WI38 (cell line): ENCODE measurements at regions not wholly inside any gene's neighbourhood (a gene's known extent, or its start where the extent isn't known, plus 50 kb on each side); places are given as distances from the start of the nearest gene placed in this dataset.

Experiments
- H3K4me3 ChIP-seq: 2 replicates; pipeline ENCODE4 v1.5.1; 2011; ENCODE audit warnings: low read depth, mild to moderate bottlenecking, control low read depth, low read length
- TF ChIP-seq, protein P1 (sequence below): IDR thresholded peaks from 2 replicates; pipeline ENCODE4 v1.5.1; 2012; ENCODE audit warnings: low read depth, mild to moderate bottlenecking, control low read depth, low read length

DNA sequence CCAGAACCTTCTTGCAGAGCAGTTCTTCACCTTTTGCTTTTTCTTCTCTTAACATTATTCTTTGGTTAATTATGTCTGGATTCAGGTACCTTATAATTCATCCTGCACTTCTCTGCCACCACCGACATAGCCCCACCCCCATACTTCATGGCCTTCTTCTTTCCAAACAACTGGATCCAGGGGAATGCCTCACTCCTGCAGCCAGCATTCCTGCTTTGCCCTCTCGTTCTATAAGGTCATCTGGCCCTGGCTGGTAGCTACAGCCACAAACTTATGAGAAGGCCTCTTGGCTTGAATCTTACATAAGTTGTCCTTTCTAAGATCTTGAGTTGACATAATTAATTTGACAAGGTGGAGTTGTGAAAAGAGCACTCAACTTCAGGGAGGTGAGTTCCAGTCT lies 84.1 kb upstream of the FRY start:
- TF ChIP-seq, protein P1, sequence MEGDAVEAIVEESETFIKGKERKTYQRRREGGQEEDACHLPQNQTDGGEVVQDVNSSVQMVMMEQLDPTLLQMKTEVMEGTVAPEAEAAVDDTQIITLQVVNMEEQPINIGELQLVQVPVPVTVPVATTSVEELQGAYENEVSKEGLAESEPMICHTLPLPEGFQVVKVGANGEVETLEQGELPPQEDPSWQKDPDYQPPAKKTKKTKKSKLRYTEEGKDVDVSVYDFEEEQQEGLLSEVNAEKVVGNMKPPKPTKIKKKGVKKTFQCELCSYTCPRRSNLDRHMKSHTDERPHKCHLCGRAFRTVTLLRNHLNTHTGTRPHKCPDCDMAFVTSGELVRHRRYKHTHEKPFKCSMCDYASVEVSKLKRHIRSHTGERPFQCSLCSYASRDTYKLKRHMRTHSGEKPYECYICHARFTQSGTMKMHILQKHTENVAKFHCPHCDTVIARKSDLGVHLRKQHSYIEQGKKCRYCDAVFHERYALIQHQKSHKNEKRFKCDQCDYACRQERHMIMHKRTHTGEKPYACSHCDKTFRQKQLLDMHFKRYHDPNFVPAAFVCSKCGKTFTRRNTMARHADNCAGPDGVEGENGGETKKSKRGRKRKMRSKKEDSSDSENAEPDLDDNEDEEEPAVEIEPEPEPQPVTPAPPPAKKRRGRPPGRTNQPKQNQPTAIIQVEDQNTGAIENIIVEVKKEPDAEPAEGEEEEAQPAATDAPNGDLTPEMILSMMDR: no peak
- H3K4me3 ChIP-seq: no peak overlapping the region

DNA sequence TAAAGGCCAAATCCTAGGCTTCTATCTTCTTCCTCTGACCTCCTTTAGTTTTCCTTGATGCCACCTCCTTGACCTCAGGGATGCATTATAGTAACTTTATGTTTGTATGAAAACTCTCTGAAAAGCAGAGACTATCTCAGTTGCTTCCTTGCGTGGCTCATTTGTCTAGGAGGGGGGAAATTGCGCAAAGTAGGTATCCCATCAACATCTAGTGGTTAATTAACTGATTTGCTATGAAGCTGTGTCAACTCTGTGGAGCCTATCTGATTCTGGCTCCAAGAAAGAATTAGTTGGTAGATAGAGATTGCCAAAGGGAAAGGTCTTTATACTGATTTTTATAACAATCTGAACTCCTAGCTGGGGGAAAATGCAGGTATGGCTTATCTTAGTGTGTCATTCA lies 82.1 kb upstream of the FRY start:
- TF ChIP-seq, protein P1: no peak
- H3K4me3 ChIP-seq: no peak overlapping the region

DNA sequence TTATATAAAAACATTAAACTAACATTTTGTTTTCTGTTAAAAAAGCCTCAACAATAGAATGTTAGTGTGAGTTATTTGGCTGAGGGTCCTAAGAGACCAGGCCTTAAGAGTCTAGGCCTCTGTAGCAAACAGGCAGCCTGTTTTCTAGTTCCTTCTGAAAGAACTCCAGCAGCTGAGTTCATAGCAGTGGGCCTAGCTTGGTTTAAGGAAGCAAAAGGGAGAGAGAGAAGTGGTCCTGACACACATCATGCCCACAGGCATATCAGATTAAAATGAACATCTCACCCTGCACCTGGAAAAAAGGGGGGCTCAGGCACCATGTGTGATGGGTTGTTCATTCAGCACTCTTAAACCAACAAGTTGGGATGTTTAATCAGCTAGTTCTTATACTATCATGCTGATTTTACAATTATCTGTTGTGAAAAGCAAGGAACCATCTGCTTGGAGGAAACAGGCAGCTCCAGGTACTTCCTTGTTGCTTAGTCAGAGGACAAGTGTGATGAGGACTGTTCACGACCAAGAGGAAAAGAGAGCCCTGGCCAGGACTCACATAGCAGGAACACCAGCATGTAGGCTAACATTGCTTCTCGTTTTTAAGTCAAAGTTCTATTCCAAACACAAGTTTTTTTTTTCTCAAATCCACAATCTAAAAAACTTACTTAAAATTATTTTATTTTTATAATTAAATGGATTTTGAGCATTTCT lies 81.3 kb upstream of the FRY start:
- TF ChIP-seq, protein P1: no peak
- H3K4me3 ChIP-seq: no peak overlapping the region

DNA sequence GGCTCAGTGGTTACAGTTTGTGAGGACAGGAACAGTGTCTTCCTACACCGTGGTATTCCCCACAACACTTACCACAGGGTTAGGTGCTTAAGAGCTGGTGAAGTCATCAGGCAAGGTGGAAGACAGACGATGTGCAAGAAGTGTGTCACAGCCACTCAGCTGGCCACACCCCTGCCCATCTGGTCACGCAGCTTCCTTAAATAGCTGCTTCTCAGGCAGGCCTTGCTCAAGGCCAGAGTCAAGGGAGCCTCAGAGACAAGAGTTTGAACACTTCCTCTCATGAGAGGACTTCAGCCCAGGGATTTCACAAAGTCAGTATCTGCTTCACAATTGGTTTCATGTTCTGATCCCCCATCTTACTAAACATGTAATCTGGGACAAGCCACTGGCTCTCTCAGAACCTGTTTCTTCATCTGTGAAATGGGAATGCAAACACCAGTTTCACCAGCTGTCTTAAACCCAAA lies 80.3 kb upstream of the FRY start:
- TF ChIP-seq, protein P1: no peak
- H3K4me3 ChIP-seq: no peak overlapping the region

DNA sequence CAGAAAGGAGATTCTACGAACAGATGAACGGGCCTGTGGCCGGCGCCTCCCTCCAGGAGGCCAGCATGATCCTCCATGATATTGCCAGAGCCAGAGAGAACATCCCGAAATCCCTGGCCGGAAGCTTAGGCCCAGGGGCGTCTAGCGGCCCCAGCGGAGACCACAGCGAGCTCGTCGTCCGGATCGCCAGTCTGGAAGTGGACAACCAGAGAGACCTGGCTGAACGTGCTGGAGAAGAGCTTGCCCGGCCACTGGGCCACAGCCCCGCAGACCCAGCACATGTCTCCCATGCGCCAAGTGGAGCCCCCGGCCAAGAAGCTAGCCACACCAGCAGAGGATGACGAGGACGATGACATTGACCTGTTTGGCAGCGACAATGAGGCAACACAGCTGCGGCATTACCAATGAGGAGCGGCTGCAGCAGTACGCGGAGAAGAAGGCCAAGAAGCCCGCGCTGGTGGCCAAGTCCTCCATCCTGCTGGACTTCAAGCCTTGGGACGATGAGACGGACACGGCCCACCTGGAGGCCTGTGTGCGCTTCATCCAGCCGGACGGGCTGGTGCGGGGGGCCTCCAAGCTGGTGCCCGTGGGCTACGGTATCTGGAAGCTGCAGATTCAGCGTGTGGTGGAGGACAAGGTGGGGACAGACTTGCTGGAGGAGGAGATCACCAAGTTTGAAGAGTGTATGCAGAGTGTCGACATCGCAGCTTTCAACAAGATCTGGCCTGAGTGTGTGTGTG lies 78.8 kb upstream of the FRY start:
- no peak overlapping the region for H3K4me3 ChIP-seq
- TF ChIP-seq, protein P1: no peak

DNA sequence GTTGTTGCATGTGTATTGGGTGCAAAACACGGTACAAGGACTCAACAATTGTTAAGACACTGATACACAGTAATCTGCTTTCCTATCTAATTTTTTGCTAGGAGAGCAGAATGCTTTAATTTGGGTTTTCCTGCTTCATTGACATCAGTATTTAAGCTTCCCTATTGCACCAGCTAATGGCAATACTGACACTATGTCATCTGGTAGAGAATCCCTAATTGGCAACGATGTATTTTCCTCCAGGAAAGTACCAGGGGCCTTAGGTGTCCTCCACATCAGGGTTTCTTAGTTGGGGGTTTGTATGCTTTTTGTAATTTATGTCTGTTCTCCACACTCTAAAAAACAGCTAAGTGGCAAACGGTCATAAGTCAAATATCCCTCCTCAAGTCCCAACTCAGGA lies 76.5 kb upstream of the FRY start:
- TF ChIP-seq, protein P1: no peak
- H3K4me3 ChIP-seq: no peak overlapping the region

DNA sequence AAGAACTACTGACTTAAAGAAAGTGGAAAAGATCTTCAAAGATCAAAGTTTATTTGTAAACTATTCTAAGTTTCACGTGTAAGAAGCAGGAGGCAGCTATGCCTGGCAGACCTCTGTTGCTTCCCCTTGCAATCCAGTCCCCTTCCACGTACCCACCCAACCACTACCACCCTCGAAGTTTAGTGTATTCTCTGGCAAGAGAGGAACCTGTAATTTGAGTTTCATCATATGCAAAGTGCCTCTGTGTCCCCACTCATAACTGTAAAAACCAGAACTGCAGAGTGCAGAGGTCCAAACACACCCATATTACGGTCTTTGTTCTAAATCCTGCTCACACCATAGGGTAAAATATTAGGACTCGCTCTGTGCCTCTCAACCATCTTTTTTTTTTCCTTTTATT lies 75.8 kb upstream of the FRY start:
- TF ChIP-seq, protein P1: no peak

More for the DNA sequence above, 75.8 kb upstream of the FRY start:
- no peak overlapping the region for H3K4me3 ChIP-seq
